22Rv1 (cell line): ENCODE measurements at regions not wholly inside any gene's neighbourhood (a gene's known extent, or its start where the extent isn't known, plus 50 kb on each side); places are given as distances from the start of the nearest gene placed in this dataset.

Experiments used
- CTCF ChIP-seq: fragments of 450-650 bp; IDR thresholded peaks from 2 replicates; pipeline ENCODE4 v1.5.1; 2017; ENCODE audit warnings: mild to moderate bottlenecking
- ZFX ChIP-seq: fragments of 450-650 bp; IDR thresholded peaks from 2 replicates; pipeline ENCODE4 v1.6.1; 2017; ENCODE audit warnings: antibody characterized with exemption, borderline replicate concordance

DNA sequence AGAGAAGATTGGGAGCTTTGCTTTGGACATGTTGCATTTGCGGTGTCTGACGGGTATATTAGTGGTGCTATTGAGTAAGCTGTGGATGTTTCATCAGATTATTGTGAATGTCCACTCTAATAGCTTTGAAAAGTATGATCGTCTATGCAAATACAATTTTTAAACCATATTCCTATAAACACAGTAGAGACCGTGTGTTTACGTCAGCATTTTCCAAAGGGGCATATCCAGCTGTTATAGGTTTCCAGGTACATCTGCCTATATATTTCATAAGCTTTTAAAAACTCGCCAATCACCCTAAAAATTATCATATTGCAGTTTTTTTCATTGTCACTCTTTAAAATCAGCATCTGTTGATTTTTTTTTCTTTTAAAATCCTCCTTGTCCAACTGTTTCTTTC lies 91.7 kb downstream of the NKX2-1 start:
- TF ChIP-seq CTCF (no peak), ZFX (no peak)
